HG03159 (cell line): ENCODE measurements at regions not wholly inside any gene's neighbourhood (a gene's known extent, or its start where the extent isn't known, plus 50 kb on each side); places are given as distances from the start of the nearest gene placed in this dataset.

Source experiments
- ATAC-seq: cut with Tn5 transposase; IDR thresholded peaks from one replicate; pipeline ENCODE4 v1.9.1; 2021; ENCODE audit warnings: mild to moderate bottlenecking, moderate library complexity; ENCODE audit not compliant: unreplicated experiment

DNA sequence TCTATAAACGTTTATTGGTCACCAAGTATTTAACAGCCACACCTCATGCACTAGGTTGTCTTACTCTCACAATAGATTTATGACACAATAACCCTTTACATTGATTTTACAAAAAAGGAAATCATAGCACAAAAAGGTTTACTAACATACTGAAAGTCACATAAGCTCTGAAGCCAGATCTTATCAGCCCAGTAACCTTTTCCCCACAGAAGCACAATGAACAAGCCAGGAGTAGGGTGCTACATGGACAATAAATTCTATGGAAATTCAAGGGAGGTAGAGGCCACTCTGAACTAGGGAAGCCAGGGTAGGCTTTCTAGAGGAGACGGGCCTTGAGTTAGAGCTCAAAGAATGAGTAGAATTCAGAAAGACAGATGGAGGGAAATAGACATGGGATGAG is 633.5 kb upstream of the CADM1 start:
- no peak for ATAC-seq

DNA sequence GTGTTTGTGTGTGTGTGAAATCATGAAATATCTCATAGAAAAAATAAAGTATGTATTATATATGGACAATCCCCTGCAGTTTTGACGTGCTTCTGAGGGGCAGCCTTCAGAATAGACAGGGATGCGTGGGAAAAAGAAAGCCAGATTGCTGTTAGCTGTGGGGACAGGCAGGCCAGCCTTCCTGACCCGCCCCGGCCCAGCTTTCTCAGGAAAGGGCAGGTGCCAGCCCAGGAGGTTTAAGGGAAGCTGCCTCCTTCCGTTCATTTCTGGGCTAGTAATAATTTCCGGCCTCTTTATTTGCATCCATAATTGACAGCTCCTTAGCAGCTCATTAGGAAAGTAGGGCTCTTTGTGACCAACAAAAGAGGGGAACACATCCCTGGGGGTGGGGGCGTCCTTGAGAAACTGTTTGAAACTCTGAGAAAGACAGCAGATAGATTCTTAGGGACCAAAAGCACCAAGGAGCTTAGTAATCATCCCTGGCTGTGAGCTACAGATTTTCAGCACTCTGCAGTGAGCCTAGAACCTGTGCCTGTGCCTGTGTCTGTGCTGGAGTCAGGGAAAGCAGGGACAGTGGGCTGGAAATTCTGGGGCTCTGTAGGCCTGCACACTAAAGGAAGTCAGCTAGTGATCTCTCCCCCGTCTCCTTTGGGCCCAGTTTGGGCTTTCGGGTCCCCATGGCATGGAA is 632.9 kb upstream of the CADM1 start:
- ATAC-seq = no peak

DNA sequence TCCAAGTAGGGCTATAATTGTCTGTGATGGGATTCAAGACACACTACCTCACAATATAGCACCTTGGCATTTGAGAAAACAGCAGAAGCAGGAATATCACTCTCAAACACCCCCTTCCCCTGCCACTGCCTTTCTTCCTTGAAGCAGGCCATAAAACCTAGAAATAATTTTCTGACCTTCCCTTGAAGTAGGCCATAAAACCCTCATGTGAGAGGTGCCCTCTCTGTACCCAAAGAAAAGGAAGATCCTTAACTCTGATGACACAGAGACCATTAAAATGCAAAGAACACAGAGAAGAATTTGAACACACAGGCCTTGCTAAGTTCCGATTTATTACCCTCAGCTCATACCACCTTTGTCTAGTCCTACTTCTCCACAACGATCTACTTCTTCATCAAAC is 631.7 kb upstream of the CADM1 start:
- no peak for ATAC-seq

DNA sequence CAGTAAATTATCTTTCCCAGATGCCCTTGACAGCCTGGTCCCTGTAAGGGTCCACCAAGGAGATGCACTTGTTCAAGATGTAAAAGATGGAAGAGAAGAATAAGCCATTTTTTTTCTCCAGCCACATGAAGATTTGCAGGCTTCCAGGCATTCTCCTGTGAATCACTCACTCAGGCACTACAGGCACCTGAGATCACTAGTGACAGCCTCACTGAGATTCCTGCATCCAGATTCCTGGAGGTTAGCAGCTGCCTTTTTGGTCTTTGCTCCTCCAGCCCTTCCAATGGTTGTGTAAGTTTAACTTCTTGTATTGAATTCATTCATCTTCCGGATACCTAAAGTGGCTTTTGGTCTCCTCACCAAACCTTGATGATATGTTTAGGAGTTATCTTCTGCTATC is 630.2 kb upstream of the CADM1 start:
- no peak for ATAC-seq

DNA sequence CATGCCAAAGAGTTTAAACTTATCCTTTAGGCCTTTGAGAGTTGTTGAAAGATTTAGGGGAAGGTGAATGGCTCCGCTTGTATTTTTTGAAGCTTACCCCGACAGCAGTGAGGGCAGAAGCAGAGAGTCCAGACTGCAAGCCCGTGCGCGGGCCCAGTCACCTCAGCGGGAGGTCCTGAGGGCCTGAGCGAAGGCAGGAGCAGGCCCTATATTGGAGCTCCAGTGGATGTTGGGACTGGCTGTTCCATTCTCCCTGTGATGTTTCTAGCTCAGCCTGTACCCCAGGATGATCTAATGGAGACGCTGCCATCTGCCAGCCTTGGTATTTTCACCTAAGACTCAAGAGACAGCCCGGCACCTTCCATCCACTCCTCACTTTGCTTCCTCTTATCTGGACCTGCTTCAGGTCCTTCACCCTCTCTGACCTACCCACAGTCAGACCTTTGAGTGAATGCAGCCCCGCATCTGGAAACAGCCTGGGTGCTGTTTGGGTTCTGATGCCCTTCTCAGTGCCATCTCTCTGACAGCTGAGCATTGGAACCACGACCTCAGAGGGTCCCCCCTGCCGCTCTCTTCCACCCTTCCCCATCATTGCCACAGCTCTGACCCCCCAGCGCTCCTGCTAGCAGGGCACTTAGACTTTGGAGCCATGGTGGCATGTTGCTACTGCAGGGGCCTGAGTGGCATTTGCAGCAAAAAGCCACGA is 628.2 kb upstream of the CADM1 start:
- no peak for ATAC-seq

DNA sequence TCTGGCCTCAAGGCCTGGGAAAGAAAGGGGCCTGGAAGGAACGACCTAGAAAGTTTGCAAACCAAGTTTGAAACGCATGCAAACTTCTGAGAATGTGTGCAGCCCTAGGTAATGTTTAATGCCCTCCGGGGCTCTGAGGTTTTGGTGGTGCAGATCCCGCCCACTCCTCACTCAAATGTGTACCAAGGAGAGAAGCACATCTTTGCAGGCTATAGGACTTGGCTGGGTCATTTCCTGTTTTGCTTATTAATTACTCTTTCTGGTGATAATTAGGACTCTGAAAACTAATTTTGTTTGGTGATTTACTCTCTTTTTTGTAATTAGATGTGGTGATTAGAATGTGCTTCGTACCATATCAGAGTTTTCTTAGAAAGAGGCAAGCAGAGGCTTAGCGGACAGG is 625.9 kb upstream of the CADM1 start:
- no peak for ATAC-seq

DNA sequence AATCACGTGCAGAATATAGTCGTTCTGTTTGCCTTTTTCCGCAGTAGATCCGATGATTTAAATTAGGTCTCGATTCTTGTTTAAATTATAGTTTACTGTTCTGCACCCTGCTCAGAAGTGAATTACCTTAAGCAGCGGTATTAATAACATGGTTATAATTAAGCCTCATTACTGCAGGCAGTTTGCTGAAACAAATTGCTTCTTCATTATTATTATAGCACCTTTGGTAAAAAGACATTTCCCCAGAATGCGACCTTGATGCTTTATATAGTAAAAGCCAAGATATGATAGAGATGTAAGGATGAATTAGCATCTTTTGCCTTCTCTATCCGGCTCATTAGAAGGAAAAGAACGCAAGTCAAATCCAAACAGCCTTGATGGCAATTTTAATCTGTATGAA is 625.2 kb upstream of the CADM1 start:
- no peak for ATAC-seq

DNA sequence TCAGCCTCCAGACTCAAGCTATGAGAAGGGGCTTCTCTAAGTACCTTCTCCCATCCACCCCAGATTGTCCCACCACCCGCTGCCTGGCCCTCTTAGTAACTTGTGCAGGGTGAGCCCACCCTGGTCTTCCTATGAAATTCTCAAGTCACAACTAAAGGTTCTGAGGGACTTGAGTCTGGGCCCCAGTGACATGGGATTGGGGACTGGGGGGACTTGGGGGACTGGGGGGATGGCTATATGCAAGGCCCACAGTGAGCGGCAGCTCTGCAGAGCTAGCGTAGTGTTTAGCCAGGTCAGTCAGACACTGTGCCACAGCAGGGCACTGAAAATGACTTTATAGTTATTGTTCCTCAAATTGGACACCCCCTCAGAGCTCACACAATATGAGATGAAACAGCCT is 622.3 kb upstream of the CADM1 start:
- ATAC-seq = no peak

DNA sequence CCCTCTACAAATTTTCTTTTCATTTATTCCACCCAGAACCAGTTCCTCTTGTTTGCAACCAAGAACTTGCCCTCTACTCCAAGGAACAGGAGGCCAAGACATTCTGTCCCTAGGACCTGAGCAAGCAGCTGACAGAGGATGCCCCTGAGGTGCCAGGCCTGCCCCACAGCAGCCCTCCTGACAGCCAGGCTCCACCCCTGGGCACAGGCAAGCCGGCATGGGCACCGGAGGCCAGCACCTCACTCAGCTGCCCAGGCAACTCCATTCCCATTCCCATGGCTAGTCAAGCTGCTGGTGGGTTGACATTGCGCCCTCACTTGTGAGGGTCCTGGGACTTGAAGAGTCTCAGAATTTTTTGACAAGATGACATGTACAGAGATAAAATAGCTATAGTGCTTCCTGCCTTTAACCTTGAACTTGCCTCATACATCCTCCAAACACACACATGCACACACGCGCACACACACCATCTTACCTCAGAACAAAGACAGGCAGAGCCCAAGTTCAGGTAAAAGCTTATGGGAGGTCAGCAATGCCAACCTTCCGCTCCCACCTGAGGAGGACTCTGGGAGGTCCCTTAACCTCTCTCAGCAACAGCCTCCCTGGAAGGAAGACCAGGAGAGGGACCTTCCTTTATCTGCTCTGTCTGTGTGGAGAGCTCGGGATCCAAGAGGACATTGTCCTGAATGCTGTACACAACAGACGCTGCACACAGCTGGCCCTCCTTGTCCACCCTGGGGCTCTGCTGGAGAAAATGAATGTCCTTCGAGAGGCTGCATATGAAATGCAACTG is 620.9 kb upstream of the CADM1 start:
- ATAC-seq = no peak

DNA sequence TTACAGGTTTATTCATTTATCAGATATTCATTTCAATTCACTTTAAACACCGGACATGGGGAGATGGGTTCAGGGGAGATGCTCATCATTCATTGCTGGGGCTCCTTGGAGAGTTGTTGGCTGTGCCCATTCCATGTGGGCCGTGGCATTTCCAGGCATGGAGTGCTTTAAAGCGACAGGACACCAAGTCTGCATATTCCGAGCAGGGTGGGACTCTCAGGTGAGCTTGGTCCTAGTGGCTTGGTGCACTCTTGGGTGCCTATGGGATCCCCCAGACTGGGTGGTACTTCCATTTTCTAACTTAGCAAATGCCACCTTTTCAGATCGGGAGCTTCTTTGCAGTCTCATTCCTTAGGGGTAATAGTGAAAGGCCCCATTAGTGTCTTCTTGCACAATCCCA is 619.5 kb upstream of the CADM1 start:
- ATAC-seq = no peak

DNA sequence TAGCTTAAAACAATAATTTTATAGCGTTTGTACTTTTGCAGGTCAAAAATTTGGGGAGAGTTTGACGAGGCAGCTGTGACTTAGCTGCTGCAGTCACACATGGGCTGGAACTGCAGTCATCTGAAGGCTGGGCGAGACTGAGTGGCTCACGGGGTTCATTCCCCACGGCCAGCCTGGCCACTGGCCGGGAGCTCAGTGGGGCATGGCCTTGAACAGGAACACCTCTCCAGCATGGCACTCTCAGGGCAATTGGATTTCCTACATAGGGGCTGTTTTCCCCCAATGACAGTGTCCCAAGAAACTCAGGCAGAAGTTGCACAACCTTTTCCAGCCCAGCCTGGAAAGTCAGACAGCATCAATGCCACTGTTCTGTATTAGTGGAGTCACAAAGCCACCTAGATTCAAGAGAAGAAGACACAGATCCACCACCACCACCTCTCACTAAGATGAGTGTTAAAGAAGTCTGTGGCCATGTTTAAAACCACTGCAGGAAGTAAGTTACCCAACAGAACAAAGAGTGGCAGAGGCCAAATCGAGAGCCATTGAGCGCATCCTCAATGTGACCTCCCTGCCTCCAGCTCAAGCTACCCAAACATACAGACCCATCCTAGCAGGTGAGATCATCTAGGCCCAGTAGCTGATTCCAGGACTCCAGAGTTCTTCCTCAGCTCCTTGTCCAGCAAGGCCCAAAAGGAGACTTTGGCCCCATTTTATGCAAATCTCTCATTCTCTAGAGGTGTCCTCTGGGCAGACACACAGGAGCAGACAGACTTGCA is 618.7 kb upstream of the CADM1 start:
- ATAC-seq = no peak

DNA sequence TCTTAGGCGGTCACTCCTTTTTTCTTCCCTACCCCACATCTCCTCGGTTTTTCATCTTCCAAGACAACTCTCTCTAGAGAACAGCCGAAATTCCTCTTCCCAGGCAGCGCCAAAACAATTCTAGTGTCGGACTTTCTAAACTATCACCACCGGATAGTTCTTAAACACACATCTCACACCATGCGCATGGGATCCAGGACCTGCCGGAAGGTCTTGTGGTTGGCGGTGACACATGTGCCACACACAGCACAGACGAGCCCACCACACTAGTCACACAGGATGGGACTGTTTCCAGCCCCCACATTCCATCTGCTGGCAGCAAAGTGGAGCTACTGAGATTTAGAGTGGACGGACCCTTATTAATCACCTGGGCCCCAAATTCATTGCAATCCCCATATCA is 614.9 kb upstream of the CADM1 start:
- no peak for ATAC-seq

DNA sequence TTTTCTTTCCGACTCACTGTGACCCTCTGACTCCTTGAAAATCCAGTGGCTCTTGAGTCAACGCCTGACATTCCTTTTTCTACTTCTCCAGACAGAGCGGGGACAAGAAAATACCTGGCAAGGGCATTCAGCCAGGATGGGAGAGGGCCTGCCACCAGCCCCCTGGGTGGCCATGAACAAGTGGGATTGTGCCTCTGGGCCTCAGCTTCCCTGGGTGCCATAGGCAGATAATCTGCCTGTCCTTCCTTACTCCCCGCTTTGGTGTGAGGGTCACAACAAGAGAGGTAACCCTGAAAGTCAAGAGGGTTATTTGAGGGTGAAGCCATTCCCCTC is 613.9 kb upstream of the CADM1 start:
- no peak for ATAC-seq

DNA sequence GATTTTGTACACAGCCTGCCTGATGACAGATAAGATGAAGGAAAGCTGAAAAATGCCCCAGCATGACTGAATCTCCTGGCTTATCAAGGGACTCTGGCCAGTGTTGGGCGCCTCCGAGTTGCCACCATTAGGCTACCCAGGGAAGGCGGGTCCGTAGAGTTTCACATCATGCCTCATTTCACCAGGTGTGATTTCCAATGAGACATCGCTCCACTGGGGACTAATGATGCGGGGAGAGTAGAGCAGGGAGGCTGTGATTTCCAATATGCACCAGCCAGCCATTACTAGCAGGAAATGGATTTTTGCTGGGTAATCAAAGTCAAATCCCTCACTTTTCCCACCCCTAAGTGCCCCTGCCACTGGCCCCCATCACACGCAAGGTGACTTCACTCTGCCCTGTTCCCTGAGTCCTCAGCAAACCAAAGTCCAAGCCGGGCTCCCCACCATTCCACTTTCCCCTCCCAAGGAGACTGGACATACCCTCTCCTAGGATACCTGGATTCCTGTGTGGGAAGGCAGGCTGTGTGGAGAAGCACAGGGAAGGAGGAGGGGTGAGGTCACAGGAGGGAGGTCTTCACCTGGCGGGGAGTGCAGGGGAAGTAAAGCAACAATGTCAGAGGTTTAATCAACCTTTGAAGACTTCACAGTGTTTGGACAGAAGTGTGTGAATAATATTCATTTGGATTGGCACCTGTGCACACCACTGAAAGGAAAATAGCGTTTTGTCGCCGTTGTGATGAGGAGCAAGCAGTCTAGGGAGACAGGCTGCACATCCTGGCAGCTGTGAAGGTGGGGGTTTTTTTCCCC is 613.3 kb upstream of the CADM1 start:
- no peak for ATAC-seq

DNA sequence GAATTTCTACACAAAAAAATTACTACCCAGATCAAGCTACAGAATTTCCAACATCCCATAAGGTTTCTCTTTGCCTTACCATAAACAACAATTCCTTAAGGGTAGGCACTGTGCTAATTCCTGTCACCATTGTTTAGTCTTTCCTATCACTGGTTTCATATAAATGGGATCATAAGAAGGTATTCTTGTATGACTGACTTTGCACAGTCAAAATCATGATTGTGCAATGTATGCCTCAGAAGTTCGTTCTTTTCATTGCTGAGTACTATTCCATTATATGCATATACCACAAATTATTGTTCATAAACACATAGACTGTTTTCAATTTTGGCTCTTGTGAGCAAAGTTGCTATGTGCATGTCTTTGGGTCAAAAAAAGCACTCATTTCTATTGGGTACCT is 611.6 kb upstream of the CADM1 start:
- no peak for ATAC-seq

DNA sequence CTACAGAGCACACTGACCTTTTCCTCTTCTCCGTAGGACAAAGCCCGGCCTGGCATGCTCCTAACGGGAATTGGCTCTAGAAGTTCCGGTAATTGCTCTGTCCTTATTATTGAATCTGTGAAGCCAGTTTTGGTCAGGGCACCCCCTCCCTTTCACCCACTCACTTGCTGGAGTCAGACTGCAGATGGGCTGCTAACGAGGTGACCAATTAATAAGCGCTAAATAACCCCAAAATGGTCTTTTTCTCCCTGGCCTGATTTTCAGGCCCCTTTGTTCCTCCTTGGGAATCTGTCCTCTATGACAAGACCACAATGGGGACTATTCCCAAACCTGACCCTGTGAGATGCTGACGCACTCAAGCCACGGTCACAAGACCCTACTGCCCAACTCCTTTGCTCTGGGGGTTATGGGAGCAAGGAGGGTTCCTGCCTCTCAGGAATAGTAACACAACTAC is 610.0 kb upstream of the CADM1 start:
- no peak for ATAC-seq

DNA sequence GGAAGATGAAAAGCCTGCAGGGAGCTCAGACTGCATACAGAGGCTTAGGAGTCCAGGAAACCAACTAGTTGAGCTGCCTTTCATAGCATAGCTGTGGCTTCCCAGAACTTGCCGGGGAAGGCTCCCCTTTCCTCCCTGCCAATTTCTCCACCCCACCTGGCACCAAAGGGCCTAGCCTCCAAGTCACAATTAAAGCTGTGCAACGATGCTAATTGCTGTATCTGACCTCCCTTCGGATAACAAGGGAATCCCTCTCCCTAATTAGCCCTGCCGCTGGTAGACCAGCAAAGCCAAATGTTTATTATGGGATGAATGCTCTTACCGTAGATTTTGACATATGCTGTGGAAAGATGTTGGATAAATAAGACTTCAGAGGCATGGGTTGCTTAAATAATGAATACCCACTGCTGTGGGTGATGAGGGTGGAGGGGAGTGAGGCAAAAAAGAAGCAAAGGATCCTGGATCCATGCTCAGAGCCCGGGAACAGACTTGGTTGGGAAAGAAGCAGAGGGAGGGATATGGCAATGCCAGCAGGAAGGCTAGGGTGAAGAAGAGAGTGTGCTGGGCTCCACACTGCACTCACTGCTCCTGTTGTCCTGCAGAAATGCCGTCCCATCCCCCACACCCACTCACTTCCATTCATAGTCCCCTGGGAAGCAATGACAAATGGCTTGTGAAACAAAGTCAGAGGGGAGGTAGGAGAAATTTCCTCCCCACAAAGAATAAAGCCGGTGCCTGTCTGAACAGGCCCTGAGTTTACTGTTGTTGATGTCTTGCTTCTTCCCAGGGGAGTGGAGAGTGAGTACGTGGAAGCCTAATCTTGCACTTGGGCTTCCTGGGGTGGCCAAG is 608.1 kb upstream of the CADM1 start:
- ATAC-seq = no peak

DNA sequence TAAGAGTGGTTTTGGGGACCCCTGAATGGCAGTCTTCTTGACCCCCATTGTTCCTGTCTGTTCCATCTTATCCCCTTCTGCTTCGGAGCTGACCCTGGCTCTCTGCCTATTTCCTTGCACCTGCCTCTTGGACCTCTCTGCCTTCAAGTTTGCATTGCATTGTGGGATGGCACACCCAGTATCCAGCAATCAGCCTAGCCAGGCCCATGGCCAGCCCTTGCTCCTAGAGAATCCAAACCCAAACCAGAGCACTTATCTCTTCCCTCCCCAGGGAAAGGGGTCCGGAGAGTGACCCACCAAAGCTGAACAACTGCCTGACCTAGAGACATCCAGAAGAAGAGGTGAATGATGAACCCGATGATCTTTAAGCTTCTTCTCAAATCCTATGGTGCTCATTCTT is 607.3 kb upstream of the CADM1 start:
- no peak for ATAC-seq

DNA sequence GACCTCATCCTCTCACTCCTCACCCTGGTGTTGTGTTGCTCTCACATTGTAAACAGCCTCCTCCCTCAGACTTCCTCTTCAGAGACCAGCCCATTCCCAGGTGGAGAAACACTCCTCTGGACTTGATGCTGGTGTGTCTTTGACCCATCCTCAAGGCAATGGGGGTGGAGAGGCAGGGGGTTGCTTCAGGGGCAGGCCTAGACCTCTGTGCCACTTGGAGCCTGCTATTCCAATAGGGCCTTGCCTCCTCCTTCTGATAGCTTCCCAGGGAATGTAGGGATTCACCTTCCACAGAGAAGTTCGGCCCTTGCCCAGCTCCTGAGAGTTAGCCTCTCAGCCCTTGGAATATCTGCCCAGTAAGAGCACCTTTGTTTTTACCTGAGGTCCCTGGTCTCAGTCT is 606.6 kb upstream of the CADM1 start:
- no peak for ATAC-seq

DNA sequence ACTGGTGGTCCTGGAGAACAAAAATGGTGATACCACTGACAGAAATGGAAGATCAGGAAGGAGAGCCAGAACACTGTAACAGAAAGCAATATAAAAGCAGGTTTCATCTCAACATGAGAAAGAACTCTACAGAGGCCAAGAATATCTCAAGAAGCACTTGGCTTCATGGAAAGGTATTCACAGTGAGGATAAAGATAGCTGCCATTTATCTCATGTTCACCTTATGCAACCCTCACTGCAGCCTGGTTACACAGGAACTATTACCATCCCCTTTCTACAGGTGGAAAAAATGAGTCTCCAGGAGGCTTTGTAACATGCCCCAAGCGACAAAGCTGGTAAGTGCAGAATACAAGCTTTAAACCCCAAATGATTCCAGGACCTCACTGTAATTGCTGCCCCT is 606.1 kb upstream of the CADM1 start:
- ATAC-seq = no peak
